ENCODE measurements at regions not wholly inside any gene's neighbourhood (a gene's known extent, or its start where the extent isn't known, plus 50 kb on each side); places are given as distances from the start of the nearest gene placed in this dataset.

DNA sequence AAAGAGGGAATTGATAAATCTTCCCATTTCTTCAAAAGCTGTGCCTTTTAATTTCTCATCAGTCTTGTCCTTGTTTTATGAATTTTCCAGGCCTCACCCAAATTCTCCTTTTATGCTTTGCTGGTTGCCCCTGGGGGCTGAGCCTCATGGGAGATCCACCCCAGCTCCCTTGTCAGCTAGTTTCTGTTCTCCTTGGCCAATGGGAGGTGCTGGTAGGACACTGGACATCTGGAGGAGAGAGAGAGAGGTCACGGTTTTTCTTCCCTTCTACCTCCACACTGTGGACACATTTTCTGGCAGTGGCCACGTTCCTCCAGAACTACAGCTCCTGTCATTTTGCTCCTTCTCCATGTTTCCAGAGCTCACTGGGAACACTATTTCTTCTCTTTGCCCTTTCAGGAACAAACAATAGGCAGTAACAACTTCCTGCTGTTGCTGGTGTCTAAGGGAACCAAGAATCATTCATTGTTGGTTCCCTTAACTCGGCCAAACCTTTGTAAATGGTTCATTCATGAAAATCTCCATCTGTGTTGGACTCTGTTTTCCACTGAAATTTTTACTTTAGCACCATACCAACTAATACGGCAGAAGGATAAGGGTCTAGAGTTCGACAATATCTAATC is 334.5 kb downstream of the GPAT3 start:
- Histone ChIP-seq H3K36me3 (ENCODE audit: control insufficient read depth, insufficient read depth, low read length) (no peaks in the 10 kb centered on the region), H3K4me3 (replicated peaks; ENCODE audit: low read depth, low read length) (no peak overlapping the region), H3K27me3 (replicated peaks; ENCODE audit: control insufficient read depth, insufficient read depth, low read length) (no peaks in the 10 kb centered on the region; the same call in 1 of the 2 replicates)
- no peak for DNase-seq (ENCODE audit: extremely low read depth, insufficient read length)
- TF ChIP-seq CTCF (IDR thresholded peaks at IDR 0.05; ENCODE audit: insufficient read depth, low read length, poor library complexity, severe bottlenecking): no peak

- DNase-seq (ENCODE audit: extremely low read depth, insufficient read length): no peak
- Histone ChIP-seq H3K4me3 (replicated peaks; ENCODE audit: low read depth, low read length) (no peak overlapping the region), H3K27me3 (replicated peaks; ENCODE audit: control insufficient read depth, insufficient read depth, low read length) (no peaks in the 10 kb centered on the region; the same call in 1 of the 2 replicates), H3K36me3 (ENCODE audit: control insufficient read depth, insufficient read depth, low read length) (no peaks in the 10 kb centered on the region)
- TF ChIP-seq CTCF (IDR thresholded peaks at IDR 0.05; ENCODE audit: insufficient read depth, low read length, poor library complexity, severe bottlenecking): no peak
These were observed 331.1 kb downstream of the GPAT3 start for GRCh38 chr4:83866834-83867621.

- Histone ChIP-seq H3K27me3 (replicated peaks; ENCODE audit: control insufficient read depth, insufficient read depth, low read length) (no peaks in the 10 kb centered on the region), H3K4me3 (replicated peaks; ENCODE audit: low read depth, low read length) (no peak overlapping the region), H3K36me3 (ENCODE audit: control insufficient read depth, insufficient read depth, low read length) (no peaks in the 10 kb centered on the region)
- no peak for TF ChIP-seq CTCF (IDR thresholded peaks at IDR 0.05; ENCODE audit: insufficient read depth, low read length, poor library complexity, severe bottlenecking)
- no peak for DNase-seq (ENCODE audit: extremely low read depth, insufficient read length)
These were observed 329.7 kb downstream of the GPAT3 start for GRCh38 chr4:83865417-83866150.

GRCh38 chr4:83864097-83864817 is 328.3 kb downstream of the GPAT3 start:
- no peak for DNase-seq (ENCODE audit: extremely low read depth, insufficient read length)
- TF ChIP-seq CTCF (IDR thresholded peaks at IDR 0.05; ENCODE audit: insufficient read depth, low read length, poor library complexity, severe bottlenecking): no peak
- Histone ChIP-seq H3K27me3 (replicated peaks; ENCODE audit: control insufficient read depth, insufficient read depth, low read length) (no peaks in the 10 kb centered on the region), H3K4me3 (replicated peaks; ENCODE audit: low read depth, low read length) (no peak overlapping the region), H3K36me3 (ENCODE audit: control insufficient read depth, insufficient read depth, low read length) (no peaks in the 10 kb centered on the region)

GRCh38 chr4:83862471-83862870 is 326.6 kb downstream of the GPAT3 start:
- no peaks in the 10 kb centered on the region for H3K27me3 ChIP-seq (replicated peaks; ENCODE audit: control insufficient read depth, insufficient read depth, low read length)
- H3K4me3 ChIP-seq (replicated peaks; ENCODE audit: low read depth, low read length): no peak overlapping the region
- no peak for DNase-seq (ENCODE audit: extremely low read depth, insufficient read length)
- no peak for TF ChIP-seq CTCF (IDR thresholded peaks at IDR 0.05; ENCODE audit: insufficient read depth, low read length, poor library complexity, severe bottlenecking)
- no peaks in the 10 kb centered on the region for H3K36me3 ChIP-seq (ENCODE audit: control insufficient read depth, insufficient read depth, low read length)
